ENCODE measurements at regions not wholly inside any gene's neighbourhood (a gene's known extent, or its start where the extent isn't known, plus 50 kb on each side); places are given as distances from the start of the nearest gene placed in this dataset.

DNA sequence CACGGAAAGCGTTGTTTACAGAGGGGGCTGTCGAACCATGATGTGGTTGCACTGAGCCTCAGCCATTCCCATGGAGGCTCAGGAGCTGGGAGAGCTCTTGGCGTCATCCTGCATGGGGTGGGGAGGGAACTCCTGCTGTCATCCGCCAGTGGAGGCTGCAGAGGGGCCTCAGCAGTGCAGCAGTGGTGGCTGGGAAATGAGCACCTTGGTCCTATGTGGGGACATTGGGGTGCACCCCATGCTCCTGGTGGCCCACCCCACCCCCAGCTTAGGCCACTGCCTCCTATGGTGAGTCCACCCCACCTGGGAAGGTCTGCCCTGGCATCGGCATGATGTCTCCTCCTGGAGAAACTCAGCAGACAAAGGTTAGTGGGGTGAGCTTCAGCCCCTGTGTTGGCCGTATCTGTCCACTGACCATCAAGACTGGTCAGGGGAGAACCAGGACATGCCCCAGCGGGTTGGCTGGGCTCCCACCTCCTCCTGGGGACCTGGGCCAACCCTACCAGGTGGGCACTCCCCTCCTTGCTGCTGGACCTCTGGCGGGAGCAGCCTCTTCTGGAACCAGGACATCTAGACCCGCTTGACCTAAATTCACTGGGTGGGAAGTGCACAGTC lies 67.8 kb upstream of the HDAC4 start:
- Histone ChIP-seq H3K27ac (no peak overlapping the region), H3K9me3 (ENCODE audit: low read depth) (no peaks in the 10 kb centered on the region), H3K9ac (no peak overlapping the region), H3K4me2 (no peak overlapping the region), H3K36me3 (no peaks in the 10 kb centered on the region), H3F3A (ENCODE audit: low read depth) (no peaks in the 10 kb centered on the region), H2AFZ (replicated peaks) (no peak overlapping the region), H3K4me3 (no peak overlapping the region), H3K4me1 (peaks cover 10% of the 10 kb centered on the region), H3K79me2 (ENCODE audit: low read depth) (no peaks in the 10 kb centered on the region), H4K20me1 (ENCODE audit: low read depth) (no peaks in the 10 kb centered on the region), H3K27me3 (no peaks in the 10 kb centered on the region)
- no peak for DNase-seq (ENCODE audit: low spot score)
- peaks cover 7% of the 10 kb centered on the region for H3K9me3 Mint-ChIP-seq
- H3K36me3 Mint-ChIP-seq: peaks cover 2% of the 10 kb centered on the region
- peaks cover 11% of the 10 kb centered on the region for H3K27me3 Mint-ChIP-seq (ENCODE audit: insufficient read depth, low read depth)
- no peak overlapping the region for H3K4me3 Mint-ChIP-seq
- no peak overlapping the region for H3K27ac Mint-ChIP-seq
- TF ChIP-seq, protein P1, sequence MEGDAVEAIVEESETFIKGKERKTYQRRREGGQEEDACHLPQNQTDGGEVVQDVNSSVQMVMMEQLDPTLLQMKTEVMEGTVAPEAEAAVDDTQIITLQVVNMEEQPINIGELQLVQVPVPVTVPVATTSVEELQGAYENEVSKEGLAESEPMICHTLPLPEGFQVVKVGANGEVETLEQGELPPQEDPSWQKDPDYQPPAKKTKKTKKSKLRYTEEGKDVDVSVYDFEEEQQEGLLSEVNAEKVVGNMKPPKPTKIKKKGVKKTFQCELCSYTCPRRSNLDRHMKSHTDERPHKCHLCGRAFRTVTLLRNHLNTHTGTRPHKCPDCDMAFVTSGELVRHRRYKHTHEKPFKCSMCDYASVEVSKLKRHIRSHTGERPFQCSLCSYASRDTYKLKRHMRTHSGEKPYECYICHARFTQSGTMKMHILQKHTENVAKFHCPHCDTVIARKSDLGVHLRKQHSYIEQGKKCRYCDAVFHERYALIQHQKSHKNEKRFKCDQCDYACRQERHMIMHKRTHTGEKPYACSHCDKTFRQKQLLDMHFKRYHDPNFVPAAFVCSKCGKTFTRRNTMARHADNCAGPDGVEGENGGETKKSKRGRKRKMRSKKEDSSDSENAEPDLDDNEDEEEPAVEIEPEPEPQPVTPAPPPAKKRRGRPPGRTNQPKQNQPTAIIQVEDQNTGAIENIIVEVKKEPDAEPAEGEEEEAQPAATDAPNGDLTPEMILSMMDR (IDR thresholded peaks at IDR 0.05): no peak
- TF ChIP-seq EZH2phosphoT487 (IDR thresholded peaks at IDR 0.05) (no peak), EZH2 (IDR thresholded peaks at IDR 0.05) (no peak)
- no peaks in the 10 kb centered on the region for H3K4me1 Mint-ChIP-seq

DNA sequence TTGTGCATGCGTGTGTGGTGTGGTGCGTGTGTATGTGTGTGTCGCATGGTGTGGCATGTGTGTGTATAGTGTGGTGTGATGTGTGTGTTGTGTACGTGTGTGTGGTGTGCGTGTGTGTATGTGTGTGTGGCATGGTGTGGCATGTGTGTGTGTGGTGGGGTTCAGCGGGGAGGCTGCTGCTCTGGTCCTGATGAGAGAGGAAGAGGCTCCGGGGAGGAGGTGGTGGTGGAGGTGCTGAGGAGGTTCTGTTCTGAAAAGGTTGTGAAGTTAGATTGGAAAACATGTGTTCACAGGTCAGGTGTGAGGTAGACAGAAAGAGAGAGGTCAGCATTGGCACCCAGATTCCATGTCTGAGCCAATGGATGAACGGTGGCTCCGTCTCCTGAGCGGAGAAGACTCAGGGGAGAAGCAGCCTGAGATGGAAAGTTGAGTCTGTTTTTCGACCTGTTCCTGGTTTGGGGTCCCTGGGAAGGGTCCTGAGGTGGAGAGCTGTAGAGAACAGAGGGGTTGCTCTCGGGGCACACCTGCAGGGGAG lies 67.2 kb upstream of the HDAC4 start:
- Mint-ChIP-seq H3K4me3 (no peak overlapping the region), H3K9me3 (peaks cover 7% of the 10 kb centered on the region), H3K4me1 (no peaks in the 10 kb centered on the region), H3K27ac (no peak overlapping the region), H3K36me3 (peaks cover 2% of the 10 kb centered on the region), H3K27me3 (ENCODE audit: insufficient read depth, low read depth) (peaks cover 9% of the 10 kb centered on the region)
- Histone ChIP-seq H3K36me3 (no peaks in the 10 kb centered on the region), H3K4me1 (peaks cover 10% of the 10 kb centered on the region), H4K20me1 (ENCODE audit: low read depth) (no peaks in the 10 kb centered on the region), H2AFZ (replicated peaks) (no peak overlapping the region), H3K79me2 (ENCODE audit: low read depth) (no peaks in the 10 kb centered on the region), H3K9ac (no peak overlapping the region), H3F3A (ENCODE audit: low read depth) (no peaks in the 10 kb centered on the region), H3K27me3 (no peaks in the 10 kb centered on the region), H3K9me3 (ENCODE audit: low read depth) (no peaks in the 10 kb centered on the region), H3K27ac (no peak overlapping the region), H3K4me2 (no peak overlapping the region), H3K4me3 (no peak overlapping the region)
- TF ChIP-seq EZH2 (IDR thresholded peaks at IDR 0.05) (no peak), EZH2phosphoT487 (IDR thresholded peaks at IDR 0.05) (no peak)
- TF ChIP-seq, protein P1 (IDR thresholded peaks at IDR 0.05): no peak
- DNase-seq (ENCODE audit: low spot score): no peak

GRCh38 chr2:239467281-239467955 lies 66.6 kb upstream of the HDAC4 start:
- Histone ChIP-seq H3F3A (ENCODE audit: low read depth) (no peaks in the 10 kb centered on the region), H3K9ac (no peak overlapping the region), H3K27me3 (no peaks in the 10 kb centered on the region), H3K79me2 (ENCODE audit: low read depth) (no peaks in the 10 kb centered on the region), H3K36me3 (no peaks in the 10 kb centered on the region), H3K4me2 (no peak overlapping the region), H3K4me1 (peaks cover 10% of the 10 kb centered on the region), H2AFZ (replicated peaks) (no peak overlapping the region), H3K27ac (no peak overlapping the region), H3K9me3 (ENCODE audit: low read depth) (no peaks in the 10 kb centered on the region), H4K20me1 (ENCODE audit: low read depth) (no peaks in the 10 kb centered on the region), H3K4me3 (no peak overlapping the region)
- H3K4me3 Mint-ChIP-seq: no peak overlapping the region
- no peak for DNase-seq (ENCODE audit: low spot score)
- peaks cover 2% of the 10 kb centered on the region for H3K36me3 Mint-ChIP-seq
- peaks cover 7% of the 10 kb centered on the region for H3K9me3 Mint-ChIP-seq
- peaks cover 5% of the 10 kb centered on the region for H3K27me3 Mint-ChIP-seq (ENCODE audit: insufficient read depth, low read depth)
- TF ChIP-seq EZH2 (IDR thresholded peaks at IDR 0.05) (no peak), EZH2phosphoT487 (IDR thresholded peaks at IDR 0.05) (no peak)
- TF ChIP-seq, protein P1 (IDR thresholded peaks at IDR 0.05): no peak
- H3K4me1 Mint-ChIP-seq: no peaks in the 10 kb centered on the region
- H3K27ac Mint-ChIP-seq: no peak overlapping the region

All from neural progenitor cell (in vitro differentiated cells).